A673 (cell line): ENCODE measurements at regions not wholly inside any gene's neighbourhood (a gene's known extent, or its start where the extent isn't known, plus 50 kb on each side); places are given as distances from the start of the nearest gene placed in this dataset.

Source experiments
- BruUV-seq: library from RNA; stranded (reverse); fragments of 400-500 nt; replicated peaks from 2 replicates; lab custom pipeline; 2021; lab: Mats Ljungman, UMichigan
- CTCF ChIA-PET: fragments of 300-600 bp; sonication (Branson Sonifier 250); formaldehyde crosslinking; loops from one replicate; lab custom pipeline; 2022; ENCODE audit warnings: antibody characterized with exemption; lab: Charles Lee
- POLR2A ChIA-PET: fragments of 300-600 bp; sonication (Branson Sonifier 250); formaldehyde crosslinking; loops from one replicate; lab custom pipeline; 2022; ENCODE audit warnings: antibody characterized with exemption; ENCODE audit not compliant: low non-redundant PET; lab: Charles Lee
- DNase-seq: peaks from one replicate; pipeline ENCODE4 v3.0.0-alpha.2; 2015; ENCODE audit warnings: low spot score
- H3K27ac ChIP-seq: fragments of 200-600 bp; sonication (generic); 2 replicates; pipeline ENCODE4 v1.5.1; 2016; ENCODE audit warnings: mixed run types, low read depth, mild to moderate bottlenecking, mixed read lengths, antibody characterized with exemption, low read length; ENCODE audit not compliant: poor library complexity, severe bottlenecking
- H3K27me3 ChIP-seq: fragments of 200-600 bp; sonication (generic); replicated peaks from 2 replicates; pipeline ENCODE4 v1.6.1; 2017; ENCODE audit warnings: mixed run types, low read depth, mild to moderate bottlenecking, mixed read lengths, antibody characterized with exemption, low read length; ENCODE audit not compliant: insufficient read depth, poor library complexity
- H3K36me3 ChIP-seq: fragments of 200-600 bp; sonication (generic); 2 replicates; pipeline ENCODE4 v1.6.1; 2016; ENCODE audit warnings: mixed run types, mild to moderate bottlenecking, mixed read lengths, antibody characterized with exemption, low read length; ENCODE audit not compliant: insufficient read depth, poor library complexity, severe bottlenecking
- H3K4me1 ChIP-seq: fragments of 200-600 bp; sonication (generic); 2 replicates; pipeline ENCODE4 v1.6.1; 2017; ENCODE audit warnings: mixed run types, mild to moderate bottlenecking, mixed read lengths, antibody characterized with exemption, low read length; ENCODE audit not compliant: insufficient read depth, poor library complexity, severe bottlenecking
- H3K4me3 ChIP-seq: fragments of 200-600 bp; sonication (generic); 2 replicates; pipeline ENCODE4 v1.5.1; 2016; ENCODE audit warnings: low read depth, mixed run types, mild to moderate bottlenecking, mixed read lengths, low read length; ENCODE audit not compliant: poor library complexity, severe bottlenecking
- H3K9me3 ChIP-seq: fragments of 200-600 bp; sonication (generic); 2 replicates; pipeline ENCODE4 v1.6.1; 2016; ENCODE audit warnings: mixed run types, low read depth, mild to moderate bottlenecking, mixed read lengths, antibody characterized with exemption, low read length; ENCODE audit not compliant: poor library complexity, severe bottlenecking
- EZH2 ChIP-seq: fragments of 200-600 bp; sonication (generic); IDR thresholded peaks from 2 replicates; pipeline ENCODE4 v1.6.1; 2017; ENCODE audit warnings: borderline replicate concordance, low read depth, mild to moderate bottlenecking, mixed read lengths, antibody characterized with exemption, low read length; ENCODE audit not compliant: poor library complexity, severe bottlenecking
- intact Hi-C: fragments of 100-400 bp; cut with micrococcal nuclease; formaldehyde crosslinking; loops from one replicate; pipeline ENCODE4 v1.10.0; 2022; ENCODE audit not compliant: unreplicated experiment
- TF ChIP-seq, protein P1 (sequence below): fragments of 300-800, 200-600 bp; sonication (generic); conservative IDR thresholded peaks from 2 replicates; pipeline ENCODE4 v1.5.1; 2017; ENCODE audit warnings: low read depth, mild to moderate bottlenecking, antibody characterized with exemption, low read length, moderate library complexity, mixed read lengths

DNA sequence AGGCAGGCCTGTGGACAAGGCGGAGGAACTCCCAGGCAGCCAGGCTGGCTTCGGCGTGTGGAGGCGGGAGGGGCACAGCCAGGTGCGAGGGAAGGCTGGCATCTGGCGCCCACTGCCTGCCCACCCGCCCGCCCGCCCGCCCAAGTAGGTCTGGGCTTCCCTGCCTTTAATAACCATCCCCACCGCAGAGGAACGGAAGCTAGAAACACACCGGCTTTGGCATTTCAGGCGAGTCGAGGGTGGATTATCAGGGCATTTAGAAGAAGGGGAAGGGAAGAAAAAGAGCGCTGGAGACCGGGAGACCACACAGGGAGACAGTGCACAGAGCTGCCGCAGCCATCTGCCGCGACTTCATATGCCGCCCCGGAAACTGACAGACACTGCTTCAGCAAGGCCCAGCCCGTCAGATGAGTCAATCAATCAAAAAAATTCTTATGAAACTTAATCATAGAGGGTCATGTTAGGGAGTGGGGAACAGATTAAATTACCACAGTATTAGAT, 199.7 kb downstream of the TSHZ3 start:
- peak; percentile 84 for DNase-seq
- intact Hi-C loops = loop anchor here (5.0 to 10.0 kb wide), 2 partner anchors 77 to 465 kb away; no protein-coding TSS in a partner anchor
- Histone ChIP-seq H3K36me3 (no peaks in the 10 kb centered on the region), H3K4me3 (no peak overlapping the region), H3K27ac (peak overlapping the region; percentile 53), H3K9me3 (no peaks in the 10 kb centered on the region), H3K4me1 (peaks cover 30% of the 10 kb centered on the region), H3K27me3 (no peaks in the 10 kb centered on the region)
- TF ChIP-seq EZH2 = no peak
- TF ChIP-seq, protein P1, sequence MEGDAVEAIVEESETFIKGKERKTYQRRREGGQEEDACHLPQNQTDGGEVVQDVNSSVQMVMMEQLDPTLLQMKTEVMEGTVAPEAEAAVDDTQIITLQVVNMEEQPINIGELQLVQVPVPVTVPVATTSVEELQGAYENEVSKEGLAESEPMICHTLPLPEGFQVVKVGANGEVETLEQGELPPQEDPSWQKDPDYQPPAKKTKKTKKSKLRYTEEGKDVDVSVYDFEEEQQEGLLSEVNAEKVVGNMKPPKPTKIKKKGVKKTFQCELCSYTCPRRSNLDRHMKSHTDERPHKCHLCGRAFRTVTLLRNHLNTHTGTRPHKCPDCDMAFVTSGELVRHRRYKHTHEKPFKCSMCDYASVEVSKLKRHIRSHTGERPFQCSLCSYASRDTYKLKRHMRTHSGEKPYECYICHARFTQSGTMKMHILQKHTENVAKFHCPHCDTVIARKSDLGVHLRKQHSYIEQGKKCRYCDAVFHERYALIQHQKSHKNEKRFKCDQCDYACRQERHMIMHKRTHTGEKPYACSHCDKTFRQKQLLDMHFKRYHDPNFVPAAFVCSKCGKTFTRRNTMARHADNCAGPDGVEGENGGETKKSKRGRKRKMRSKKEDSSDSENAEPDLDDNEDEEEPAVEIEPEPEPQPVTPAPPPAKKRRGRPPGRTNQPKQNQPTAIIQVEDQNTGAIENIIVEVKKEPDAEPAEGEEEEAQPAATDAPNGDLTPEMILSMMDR = no peak
- BruUV-seq = no TSS peak
- ChIA-PET POLR2A (interaction anchor here (0.6 to 0.7 kb wide), 2 partner anchors 194 to 510 kb away, joined by 3 to 4 read pairs; no protein-coding TSS in a partner anchor), CTCF (interaction anchor here (1.0 kb wide), 1 partner anchor 95 kb away, joined by 5 read pairs; no protein-coding TSS in a partner anchor)

DNA sequence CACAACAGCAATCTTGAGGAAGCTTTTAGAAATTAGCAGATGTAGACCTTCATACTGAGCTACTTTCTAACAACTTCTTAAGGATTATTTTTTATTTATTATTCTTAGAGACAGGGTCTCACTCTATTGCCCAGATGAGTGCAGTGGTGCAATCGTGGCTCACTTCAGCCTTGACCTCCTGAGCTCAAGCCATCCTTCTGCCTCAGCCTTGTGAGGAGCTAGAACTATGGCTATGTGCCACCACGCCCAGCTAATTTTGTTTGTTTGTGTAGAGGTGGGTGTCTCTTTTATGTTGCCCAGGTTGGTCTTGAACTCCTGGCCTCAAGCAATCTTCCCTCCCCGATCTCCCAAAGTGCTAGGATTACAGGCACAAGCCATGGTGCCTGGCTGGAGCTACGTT, 200.6 kb downstream of the TSHZ3 start:
- ChIA-PET CTCF (no interaction called here), POLR2A (interaction anchor here (0.5 to 0.6 kb wide), 2 partner anchors 10 to 195 kb away, joined by 4 read pairs; no protein-coding TSS in a partner anchor)
- no peak for TF ChIP-seq EZH2
- Histone ChIP-seq H3K4me3 (no peak overlapping the region), H3K27ac (peak overlapping the region; percentile 53), H3K4me1 (peaks cover 30% of the 10 kb centered on the region), H3K27me3 (no peaks in the 10 kb centered on the region), H3K36me3 (no peaks in the 10 kb centered on the region), H3K9me3 (no peaks in the 10 kb centered on the region)
- BruUV-seq = no TSS peak
- DNase-seq = no peak
- intact Hi-C loops = loop anchor here (5.0 to 10.0 kb wide), 2 partner anchors 76 to 464 kb away; no protein-coding TSS in a partner anchor

DNA sequence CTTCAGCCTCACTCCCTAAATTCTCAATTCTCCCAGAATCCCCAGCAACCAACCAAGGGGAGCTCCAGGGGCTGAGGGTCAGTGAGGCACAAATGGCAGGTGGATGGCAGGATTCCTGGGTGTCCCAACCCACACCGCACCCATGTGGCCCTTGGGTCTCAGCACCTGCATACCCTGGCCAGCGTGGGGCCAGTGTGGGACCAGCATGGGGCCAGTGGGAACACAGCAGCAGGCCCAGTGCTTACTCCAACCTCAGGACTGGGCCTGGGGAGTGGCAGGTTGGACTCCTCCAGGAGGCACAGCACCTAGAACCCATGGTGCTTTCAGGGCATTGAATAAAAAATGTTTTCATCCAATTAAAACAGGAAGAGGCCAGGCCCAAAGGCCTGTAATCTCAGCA, 202.0 kb downstream of the TSHZ3 start:
- no peak for TF ChIP-seq EZH2
- TF ChIP-seq, protein P1 = no peak
- Histone ChIP-seq H3K4me1 (peaks cover 30% of the 10 kb centered on the region), H3K36me3 (no peaks in the 10 kb centered on the region), H3K9me3 (no peaks in the 10 kb centered on the region), H3K27me3 (no peaks in the 10 kb centered on the region), H3K4me3 (no peak overlapping the region), H3K27ac (no peak overlapping the region)
- ChIA-PET POLR2A (no interaction called here), CTCF (no interaction called here)
- intact Hi-C loops = loop anchor here (5.0 to 10.0 kb wide), 2 partner anchors 75 to 462 kb away; no protein-coding TSS in a partner anchor
- no TSS peak for BruUV-seq
- DNase-seq = no peak
